SK-N-SH (cell line): ENCODE measurements at regions not wholly inside any gene's neighbourhood (a gene's known extent, or its start where the extent isn't known, plus 50 kb on each side); places are given as distances from the start of the nearest gene placed in this dataset.

Experiments used
- CTCF ChIA-PET: fragments of 300-600, 350-600 bp; formaldehyde crosslinking; extraction: SDS; loops from one replicate; lab custom pipeline; 2021; lab: Yijun Ruan, JAX
- POLR2A ChIA-PET: fragments of 350-600 bp; sonication (Branson Sonifier 250); formaldehyde crosslinking; extraction: SDS; loops from one replicate; lab custom pipeline; 2020; ENCODE audit warnings: antibody characterized with exemption, inconsistent platforms; lab: Yijun Ruan, JAX
- DNase-seq: peaks from one replicate; pipeline ENCODE4 v3.0.0; 2012
- H2AFZ ChIP-seq: fragments of 200-600 bp; sonication (generic); 2 replicates; pipeline ENCODE4 v1.8.1; 2016; ENCODE audit warnings: antibody characterized with exemption, mild to moderate bottlenecking, low read depth
- H3F3A ChIP-seq: fragments of 200-600 bp; sonication (generic); replicated peaks from 2 replicates; pipeline ENCODE3; 2016; ENCODE audit warnings: antibody characterized with exemption, mild to moderate bottlenecking; ENCODE audit not compliant: insufficient read depth
- H3K27ac ChIP-seq, 2 experiments: fragments of 200-500 bp in 1 of 2; fragments of 200-600 bp in 1 of 2; sonication (Bioruptor generic) in 1 of 2; sonication (generic), shearing (Covaris generic) in 1 of 2; 2 replicates each; pipeline versions ENCODE4 v1.5.1 to v1.6.1; 2014 to 2016; ENCODE audit warnings: low read depth in 2 of 2, inconsistent platforms in 1 of 2, low read length in 1 of 2, mild to moderate bottlenecking in 1 of 2, mixed read lengths in 1 of 2
- H3K27me3 ChIP-seq: fragments of 200-600 bp; sonication (generic), shearing (Covaris generic); 2 replicates; pipeline ENCODE4 v1.6.1; 2016; ENCODE audit warnings: mixed run types; ENCODE audit not compliant: insufficient read depth
- H3K36me3 ChIP-seq, 2 experiments: fragments of 200-500 bp in 1 of 2; fragments of 200-600 bp in 1 of 2; sonication (Bioruptor generic) in 1 of 2; sonication (generic) in 1 of 2; replicated peaks in 1 of 2; 2 replicates each; pipeline versions ENCODE3 to v1.5.1; 2014 to 2016; ENCODE audit warnings: low read length in 1 of 2, mild to moderate bottlenecking in 1 of 2; ENCODE audit not compliant: insufficient read depth in 2 of 2, control insufficient read depth in 1 of 2
- H3K4me1 ChIP-seq, 2 experiments: fragments of 200-500 bp in 1 of 2; fragments of 200-600 bp in 1 of 2; sonication (Bioruptor generic) in 1 of 2; sonication (generic), shearing (Covaris generic) in 1 of 2; 2 replicates each; pipeline versions ENCODE4 v1.5.1 to v1.6.1; 2014 to 2016; ENCODE audit warnings: low read depth in 1 of 2, low read length in 1 of 2, mixed run types in 1 of 2; ENCODE audit not compliant: insufficient read depth in 2 of 2, control insufficient read depth in 1 of 2
- H3K4me2 ChIP-seq: fragments of 200-600 bp; sonication (generic), shearing (Covaris generic); 2 replicates; pipeline ENCODE4 v1.6.1; 2017; ENCODE audit warnings: mixed run types
- H3K4me3 ChIP-seq, 2 experiments: fragments of 200-500 bp in 1 of 2; fragments of 200-600 bp in 1 of 2; sonication (Bioruptor generic) in 1 of 2; sonication (generic), shearing (Covaris generic) in 1 of 2; 2 replicates each; pipeline versions ENCODE4 v1.5.1 to v1.8.1; 2014 to 2016; ENCODE audit warnings: low read depth in 2 of 2, inconsistent platforms in 1 of 2, low read length in 1 of 2, mild to moderate bottlenecking in 1 of 2, mixed read lengths in 1 of 2, moderate library complexity in 1 of 2
- H3K79me2 ChIP-seq: fragments of 200-600 bp; sonication (generic); 2 replicates; pipeline ENCODE4 v1.8.1; 2017; ENCODE audit warnings: mild to moderate bottlenecking; ENCODE audit not compliant: insufficient read depth
- H3K9ac ChIP-seq: fragments of 200-600 bp; sonication (generic); 2 replicates; pipeline ENCODE4 v1.6.1; 2017; ENCODE audit warnings: mixed run types
- H3K9me2 ChIP-seq: fragments of 200-600 bp; sonication (generic); 2 replicates; pipeline ENCODE4 v1.6.1; 2017; ENCODE audit warnings: mixed run types
- H3K9me3 ChIP-seq: fragments of 200-600 bp; sonication (generic); 2 replicates; pipeline ENCODE4 v1.6.1; 2017; ENCODE audit warnings: mixed run types, mild to moderate bottlenecking, moderate library complexity
- H4K20me1 ChIP-seq: fragments of 200-600 bp; sonication (generic); 2 replicates; pipeline ENCODE4 v1.6.1; 2017; ENCODE audit warnings: mild to moderate bottlenecking, mixed run types; ENCODE audit not compliant: insufficient read depth
- CHD2 ChIP-seq: fragments of 150-350 bp; IDR thresholded peaks from 2 replicates; pipeline ENCODE4 v1.6.1; 2018; ENCODE audit warnings: low read length; ENCODE audit not compliant: partially characterized antibody
- EP300 ChIP-seq, 2 experiments: IDR thresholded peaks; 2 replicates each; pipeline versions ENCODE4 v1.4.0 to v1.6.1; 2012; ENCODE audit warnings: borderline replicate concordance in 1 of 2, low read depth in 1 of 2, low read length in 1 of 2
- EZH2phosphoT487 ChIP-seq: fragments of 200-600 bp; sonication (generic); IDR thresholded peaks from 2 replicates; pipeline ENCODE4 v1.6.1; 2017; ENCODE audit warnings: low read depth, mixed run types, mild to moderate bottlenecking, antibody characterized with exemption, moderate library complexity, borderline replicate concordance
- FOSL2 ChIP-seq: IDR thresholded peaks from 2 replicates; pipeline ENCODE4 v1.4.0; 2012; ENCODE audit warnings: low read depth, mild to moderate bottlenecking, moderate library complexity, borderline replicate concordance
- FOXJ3 ChIP-seq: sonication (generic); formaldehyde crosslinking; IDR thresholded peaks from 2 replicates; pipeline ENCODE4 v1.5.1; 2020; ENCODE audit warnings: mild to moderate bottlenecking, missing genetic modification reagents
- GATA2 ChIP-seq: sonication (generic); formaldehyde crosslinking; IDR thresholded peaks from 2 replicates; pipeline ENCODE4 v1.5.0; 2020; ENCODE audit warnings: mild to moderate bottlenecking, missing genetic modification reagents
- MEF2A ChIP-seq: IDR thresholded peaks from 2 replicates; pipeline ENCODE4 v1.4.0; 2012; ENCODE audit warnings: low read depth, borderline replicate concordance
- NFIC ChIP-seq: IDR thresholded peaks from 2 replicates; pipeline ENCODE4 v1.4.0; 2012; ENCODE audit warnings: borderline replicate concordance
- NRF1 ChIP-seq: IDR thresholded peaks from 2 replicates; pipeline ENCODE4 v1.6.1; 2012; ENCODE audit warnings: low read depth, mild to moderate bottlenecking, low read length
- POLR2AphosphoS5 ChIP-seq: IDR thresholded peaks from 2 replicates; pipeline ENCODE4 v1.6.1; 2012; ENCODE audit warnings: low read depth, low read length
- RCOR1 ChIP-seq: fragments of 150-350 bp; IDR thresholded peaks from 2 replicates; pipeline ENCODE4 v1.6.1; 2017; ENCODE audit warnings: antibody characterized with exemption, low read length
- RXRA ChIP-seq: IDR thresholded peaks from 2 replicates; pipeline ENCODE4 v1.4.0; 2012; ENCODE audit warnings: low read depth, mild to moderate bottlenecking, borderline replicate concordance
- SIN3A ChIP-seq: IDR thresholded peaks from 2 replicates; pipeline ENCODE4 v1.6.1; 2012; ENCODE audit warnings: low read depth, mild to moderate bottlenecking, low read length, moderate library complexity, borderline replicate concordance
- TCF12 ChIP-seq: IDR thresholded peaks from 2 replicates; pipeline ENCODE4 v1.4.0; 2012
- TEAD4 ChIP-seq: IDR thresholded peaks from 2 replicates; pipeline ENCODE4 v1.4.0; 2012; ENCODE audit warnings: mild to moderate bottlenecking, borderline replicate concordance; ENCODE audit not compliant: insufficient read depth
- WGBS: methylation state at CpG from one replicate; pipeline ENCODE4 v1.1.6; 2017; ENCODE audit warnings: low lambda C conversion rate; 5-methylcytosine and 5-hydroxymethylcytosine counted together
- TF ChIP-seq, protein P1 (sequence below): IDR thresholded peaks from 2 replicates; pipeline ENCODE4 v1.4.0; 2012; ENCODE audit warnings: low read depth, borderline replicate concordance
- TF ChIP-seq, protein P2 (sequence below): fragments of 150-350 bp; IDR thresholded peaks from 2 replicates; pipeline ENCODE4 v1.6.1; 2017; ENCODE audit warnings: antibody characterized with exemption, low read length, low read depth, borderline replicate concordance
- TF ChIP-seq, protein P3 (sequence below): fragments of 150-350 bp; IDR thresholded peaks from 2 replicates; pipeline ENCODE4 v1.6.1; 2016; ENCODE audit warnings: mild to moderate bottlenecking, low read depth, low read length
- TF ChIP-seq, protein P4 (sequence below): IDR thresholded peaks from 2 replicates; pipeline ENCODE4; 2012
- TF ChIP-seq, protein P5 (sequence below): IDR thresholded peaks from 2 replicates; pipeline ENCODE4 v1.4.0; 2012; ENCODE audit warnings: low read depth

DNA sequence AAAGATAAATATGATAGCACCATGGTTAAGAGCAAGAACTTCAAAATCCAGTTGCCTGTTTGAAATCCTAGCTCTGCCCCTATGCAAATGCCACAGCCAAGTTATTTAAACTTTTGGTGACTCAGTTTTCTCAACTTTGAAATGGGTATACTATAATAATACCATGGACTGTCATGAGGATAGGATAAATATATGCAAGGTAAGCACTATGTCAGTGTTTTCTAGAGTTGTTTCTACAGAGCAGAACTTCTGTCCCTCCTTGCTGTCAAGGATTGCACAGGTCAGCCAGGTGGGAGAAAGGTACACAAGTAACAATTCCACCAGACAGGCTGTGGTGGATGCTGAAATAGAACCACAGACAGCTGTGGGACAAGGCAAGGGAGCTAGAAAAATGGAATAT lies 55.7 kb upstream of the BOD1L2 start:
- Histone ChIP-seq H3K4me1 (peaks cover 0 to 5% of the 10 kb centered on the region in 2 experiments; a peak in 1 of 4 replicates), H2AFZ (no peak overlapping the region), H3K4me3 (no peak overlapping the region)
- TF ChIP-seq FOSL2 (no peak), POLR2AphosphoS5 (no peak), GATA2 (no peak), NRF1 (no peak), TCF12 (no peak), EP300 (IDR thresholded peaks at IDR 0.05; ENCODE audit: borderline replicate concordance in 1 of 2, low read depth in 1 of 2, low read length in 1 of 2) (no peak), CHD2 (no peak), TEAD4 (no peak), RCOR1 (no peak), RXRA (no peak), NFIC (no peak), MEF2A (no peak)
- TF ChIP-seq, protein P1, sequence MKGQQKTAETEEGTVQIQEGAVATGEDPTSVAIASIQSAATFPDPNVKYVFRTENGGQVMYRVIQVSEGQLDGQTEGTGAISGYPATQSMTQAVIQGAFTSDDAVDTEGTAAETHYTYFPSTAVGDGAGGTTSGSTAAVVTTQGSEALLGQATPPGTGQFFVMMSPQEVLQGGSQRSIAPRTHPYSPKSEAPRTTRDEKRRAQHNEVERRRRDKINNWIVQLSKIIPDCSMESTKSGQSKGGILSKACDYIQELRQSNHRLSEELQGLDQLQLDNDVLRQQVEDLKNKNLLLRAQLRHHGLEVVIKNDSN, result no peak
- TF ChIP-seq, protein P2, sequence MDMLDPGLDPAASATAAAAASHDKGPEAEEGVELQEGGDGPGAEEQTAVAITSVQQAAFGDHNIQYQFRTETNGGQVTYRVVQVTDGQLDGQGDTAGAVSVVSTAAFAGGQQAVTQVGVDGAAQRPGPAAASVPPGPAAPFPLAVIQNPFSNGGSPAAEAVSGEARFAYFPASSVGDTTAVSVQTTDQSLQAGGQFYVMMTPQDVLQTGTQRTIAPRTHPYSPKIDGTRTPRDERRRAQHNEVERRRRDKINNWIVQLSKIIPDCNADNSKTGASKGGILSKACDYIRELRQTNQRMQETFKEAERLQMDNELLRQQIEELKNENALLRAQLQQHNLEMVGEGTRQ, result no peak
- TF ChIP-seq, protein P3, sequence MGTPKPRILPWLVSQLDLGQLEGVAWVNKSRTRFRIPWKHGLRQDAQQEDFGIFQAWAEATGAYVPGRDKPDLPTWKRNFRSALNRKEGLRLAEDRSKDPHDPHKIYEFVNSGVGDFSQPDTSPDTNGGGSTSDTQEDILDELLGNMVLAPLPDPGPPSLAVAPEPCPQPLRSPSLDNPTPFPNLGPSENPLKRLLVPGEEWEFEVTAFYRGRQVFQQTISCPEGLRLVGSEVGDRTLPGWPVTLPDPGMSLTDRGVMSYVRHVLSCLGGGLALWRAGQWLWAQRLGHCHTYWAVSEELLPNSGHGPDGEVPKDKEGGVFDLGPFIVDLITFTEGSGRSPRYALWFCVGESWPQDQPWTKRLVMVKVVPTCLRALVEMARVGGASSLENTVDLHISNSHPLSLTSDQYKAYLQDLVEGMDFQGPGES, result no peak
- TF ChIP-seq, all 33 proteins: peak for 0
- Histone ChIP-seq H3K9me2 (no peaks in the 10 kb centered on the region), H3K4me2 (no peak overlapping the region), H3K9ac (no peak overlapping the region), H3K36me3 (no peaks in the 10 kb centered on the region), H3F3A (no peaks in the 10 kb centered on the region), H3K9me3 (no peaks in the 10 kb centered on the region), H3K27me3 (no peaks in the 10 kb centered on the region), H3K79me2 (no peaks in the 10 kb centered on the region), H4K20me1 (no peaks in the 10 kb centered on the region), H3K27ac (no peak overlapping the region)
- POLR2A ChIA-PET, result no interaction called here
- CTCF ChIA-PET, result interaction anchor here (1.0 kb wide), 1 partner anchor 12 kb away, joined by 3 read pairs; no protein-coding TSS in a partner anchor
- no peak for DNase-seq

DNA sequence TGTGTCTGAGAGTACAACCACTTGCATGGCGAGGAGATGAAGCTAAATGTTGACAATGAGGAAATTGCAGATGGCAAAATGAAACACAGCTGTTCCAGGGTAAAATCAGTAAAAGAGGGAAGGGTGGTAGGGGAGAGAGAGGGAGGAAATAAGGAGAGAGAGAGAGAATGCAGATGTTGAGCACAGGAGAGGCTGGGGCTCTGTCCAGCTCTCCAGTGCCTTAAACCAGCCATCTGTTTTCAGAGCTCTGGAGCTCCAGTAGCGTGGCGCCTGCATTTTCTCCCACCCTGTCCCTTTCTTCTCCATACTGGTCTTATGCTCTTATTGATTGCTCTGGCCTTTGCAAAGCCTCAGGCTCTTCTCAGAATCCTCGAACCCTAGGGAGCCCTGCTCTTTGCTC lies 52.7 kb upstream of the BOD1L2 start:
- no peaks in the 10 kb centered on the region for H3F3A ChIP-seq
- WGBS, result 41% methylated on average over 4 of the region's 4 CpGs
- no peak overlapping the region for H3K4me2 ChIP-seq
- peaks cover 0 to 5% of the 10 kb centered on the region in 2 experiments; a peak in 1 of 4 replicates for H3K4me1 ChIP-seq
- H2AFZ ChIP-seq, result no peak overlapping the region
- H3K27me3 ChIP-seq, result no peaks in the 10 kb centered on the region
- no peaks in the 10 kb centered on the region for H3K9me3 ChIP-seq
- ChIA-PET CTCF (interaction anchor here (1.0 to 1.1 kb wide), 2 partner anchors 190 to 225 kb away, joined by 3 to 4 read pairs; no protein-coding TSS in a partner anchor), POLR2A (interaction anchor here (0.7 kb wide), 1 partner anchor 259 kb away, joined by 3 read pairs; no protein-coding TSS in a partner anchor)
- DNase-seq, result peak; percentile 34
- H3K27ac ChIP-seq, result no peak overlapping the region
- H3K36me3 ChIP-seq, result no peaks in the 10 kb centered on the region
- H3K79me2 ChIP-seq, result no peaks in the 10 kb centered on the region
- H4K20me1 ChIP-seq, result no peaks in the 10 kb centered on the region
- H3K4me3 ChIP-seq, result no peak overlapping the region
- no peak overlapping the region for H3K9ac ChIP-seq
- H3K9me2 ChIP-seq, result no peaks in the 10 kb centered on the region
- TF ChIP-seq FOXJ3 (no peak), CHD2 (no peak), NRF1 (no peak), RCOR1 (no peak), NFIC (no peak), EP300 (IDR thresholded peaks at IDR 0.05; ENCODE audit: borderline replicate concordance in 1 of 2, low read depth in 1 of 2, low read length in 1 of 2) (no peak), SIN3A (no peak), POLR2AphosphoS5 (no peak), EZH2phosphoT487 (no peak), GATA2 (no peak), TEAD4 (no peak)
- TF ChIP-seq, protein P2, result no peak
- TF ChIP-seq, protein P4, sequence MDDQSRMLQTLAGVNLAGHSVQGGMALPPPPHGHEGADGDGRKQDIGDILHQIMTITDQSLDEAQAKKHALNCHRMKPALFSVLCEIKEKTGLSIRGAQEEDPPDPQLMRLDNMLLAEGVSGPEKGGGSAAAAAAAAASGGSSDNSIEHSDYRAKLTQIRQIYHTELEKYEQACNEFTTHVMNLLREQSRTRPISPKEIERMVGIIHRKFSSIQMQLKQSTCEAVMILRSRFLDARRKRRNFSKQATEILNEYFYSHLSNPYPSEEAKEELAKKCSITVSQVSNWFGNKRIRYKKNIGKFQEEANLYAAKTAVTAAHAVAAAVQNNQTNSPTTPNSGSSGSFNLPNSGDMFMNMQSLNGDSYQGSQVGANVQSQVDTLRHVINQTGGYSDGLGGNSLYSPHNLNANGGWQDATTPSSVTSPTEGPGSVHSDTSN, result no peak
- TF ChIP-seq, protein P5, sequence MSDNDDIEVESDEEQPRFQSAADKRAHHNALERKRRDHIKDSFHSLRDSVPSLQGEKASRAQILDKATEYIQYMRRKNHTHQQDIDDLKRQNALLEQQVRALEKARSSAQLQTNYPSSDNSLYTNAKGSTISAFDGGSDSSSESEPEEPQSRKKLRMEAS, result no peak
- TF ChIP-seq, protein P1, result no peak
